HG03520 (cell line): ENCODE measurements at regions not wholly inside any gene's neighbourhood (a gene's known extent, or its start where the extent isn't known, plus 50 kb on each side); places are given as distances from the start of the nearest gene placed in this dataset.

Experiments
- ATAC-seq: cut with Tn5 transposase; IDR thresholded peaks from one replicate; pipeline ENCODE4 v1.9.1; 2021; ENCODE audit warnings: mild to moderate bottlenecking, moderate library complexity; ENCODE audit not compliant: unreplicated experiment

- no peak for ATAC-seq
Observed at GRCh38 chr12:107543416-107543815, 142.2 kb upstream of the PWP1 start.

- ATAC-seq, result no peak
Observed at GRCh38 chr12:107543841-107544240, 141.8 kb upstream of the PWP1 start.

GRCh38 chr12:107544937-107545336, 140.7 kb upstream of the PWP1 start:
- no peak for ATAC-seq

- no peak for ATAC-seq
Observed at GRCh38 chr12:107545737-107546353, 139.8 kb upstream of the PWP1 start.

- no peak for ATAC-seq
Observed at GRCh38 chr12:107547389-107547788, 138.2 kb upstream of the PWP1 start.

- no peak for ATAC-seq
Observed at GRCh38 chr12:107549651-107550480, 135.7 kb upstream of the PWP1 start.

- no peak for ATAC-seq
Observed at GRCh38 chr12:107551434-107551833, 134.2 kb upstream of the PWP1 start.

- ATAC-seq, result no peak
Observed at GRCh38 chr12:107552263-107552662, 133.3 kb upstream of the PWP1 start.

GRCh38 chr12:107553211-107553765, 132.3 kb upstream of the PWP1 start:
- ATAC-seq, result no peak

- ATAC-seq, result no peak
Observed at GRCh38 chr12:107554941-107555340, 130.7 kb upstream of the PWP1 start.

GRCh38 chr12:107557026-107557425, 128.6 kb upstream of the PWP1 start:
- ATAC-seq, result no peak

GRCh38 chr12:107557589-107558100, 128.0 kb upstream of the PWP1 start:
- ATAC-seq, result no peak

- ATAC-seq, result no peak
Observed at GRCh38 chr12:107558141-107558815, 127.3 kb upstream of the PWP1 start.

- no peak for ATAC-seq
Observed at GRCh38 chr12:107558816-107559382, 126.7 kb upstream of the PWP1 start.

- no peak for ATAC-seq
Observed at GRCh38 chr12:107560165-107560898, 125.3 kb upstream of the PWP1 start.

- ATAC-seq, result no peak
Observed at GRCh38 chr12:107560899-107561285, 124.7 kb upstream of the PWP1 start.

GRCh38 chr12:107564946-107565345, 120.7 kb upstream of the PWP1 start:
- no peak for ATAC-seq

GRCh38 chr12:107565551-107565950, 120.0 kb upstream of the PWP1 start:
- ATAC-seq, result no peak

GRCh38 chr12:107567876-107568619, 117.6 kb upstream of the PWP1 start:
- ATAC-seq, result no peak

GRCh38 chr12:107568718-107569117, 116.9 kb upstream of the PWP1 start:
- ATAC-seq, result no peak
